ENCODE measurements at regions not wholly inside any gene's neighbourhood (a gene's known extent, or its start where the extent isn't known, plus 50 kb on each side); places are given as distances from the start of the nearest gene placed in this dataset.

DNA sequence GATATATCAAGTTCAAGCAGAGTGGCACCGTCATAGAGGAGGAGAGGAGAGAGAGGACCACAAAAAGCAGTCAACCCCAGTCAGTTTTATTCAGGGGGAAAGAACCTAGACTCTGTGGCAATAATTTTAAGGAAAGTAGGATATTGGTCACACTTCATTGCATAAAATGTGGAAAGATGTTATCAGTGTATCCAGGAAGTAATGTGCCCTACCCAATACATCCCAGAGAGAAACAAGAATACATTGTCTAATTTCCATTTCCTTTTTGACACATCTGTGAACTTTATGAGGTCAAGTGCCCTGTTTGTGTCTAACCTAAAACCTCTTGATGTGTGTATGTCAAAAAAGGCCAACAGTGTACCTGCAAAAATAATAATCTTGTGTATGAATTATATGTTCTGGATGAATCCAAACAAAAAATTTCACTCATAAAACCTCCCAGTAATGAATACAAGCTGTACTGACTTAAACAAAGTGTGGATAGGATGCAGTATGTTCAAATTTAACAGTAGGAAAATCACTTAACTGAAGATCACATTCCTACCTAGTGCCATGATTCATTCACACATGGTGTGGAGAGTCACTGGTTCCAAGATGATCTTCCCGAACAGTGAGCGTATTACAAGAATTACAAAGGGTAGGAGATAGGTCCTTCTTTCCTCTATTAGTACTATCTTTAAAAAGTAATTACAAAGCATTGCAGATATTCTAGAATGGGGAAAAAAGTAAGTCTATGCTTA is 712.1 kb upstream of the CXADR start:
- Histone ChIP-seq H3K9ac (no peak overlapping the region), H3K27me3 (no peaks in the 10 kb centered on the region), H4K20me1 (no peaks in the 10 kb centered on the region), H3K4me3 (no peak overlapping the region), H3K4me2 (no peak overlapping the region), H3K9me3 (replicated peaks in 1 of 11) (peaks cover 5 to 14% (median 12%) of the 10 kb centered on the region in 11 experiments; a peak in 17 of 22 replicates), H3K27ac (no peak overlapping the region), H3K36me3 (no peaks in the 10 kb centered on the region), H3K4me1 (no peaks in the 10 kb centered on the region)
- TF ChIP-seq Cebpa-rat (IDR thresholded peaks at IDR 0.05) = no peak

DNA sequence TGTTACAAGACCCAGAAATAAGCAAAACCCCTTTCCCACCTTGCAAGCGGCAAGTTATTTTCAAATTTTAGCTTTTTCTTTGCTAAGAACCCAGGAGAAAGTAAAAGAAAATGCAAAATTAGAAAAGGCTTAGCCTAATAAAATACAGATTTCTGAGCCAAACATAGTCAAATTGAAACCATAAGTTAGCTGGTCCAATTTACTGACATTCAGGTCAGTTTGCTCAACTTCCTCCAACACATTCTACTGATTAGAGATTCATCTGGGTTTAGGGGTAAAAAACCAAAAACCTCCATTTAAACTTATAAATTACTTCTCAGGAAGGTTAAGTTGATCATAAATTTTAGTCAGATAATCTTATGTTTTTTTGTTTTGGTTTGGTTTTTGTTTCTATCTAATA is 701.8 kb upstream of the CXADR start:
- Histone ChIP-seq H3K9ac (no peak overlapping the region), H3K27ac (no peak overlapping the region), H4K20me1 (no peaks in the 10 kb centered on the region), H3K4me3 (no peak overlapping the region), H3K4me2 (no peak overlapping the region), H3K4me1 (0 out of 20 replicates have a peak, but pooled peaks cover 0 to 3% (median 0%) of the 10 kb centered on the region in 10 experiments), H3K36me3 (no peaks in the 10 kb centered on the region), H3K9me3 (replicated peaks in 1 of 11) (no peaks in the 10 kb centered on the region), H3K27me3 (no peaks in the 10 kb centered on the region)
- TF ChIP-seq Cebpa-rat (IDR thresholded peaks at IDR 0.05) = no peak

DNA sequence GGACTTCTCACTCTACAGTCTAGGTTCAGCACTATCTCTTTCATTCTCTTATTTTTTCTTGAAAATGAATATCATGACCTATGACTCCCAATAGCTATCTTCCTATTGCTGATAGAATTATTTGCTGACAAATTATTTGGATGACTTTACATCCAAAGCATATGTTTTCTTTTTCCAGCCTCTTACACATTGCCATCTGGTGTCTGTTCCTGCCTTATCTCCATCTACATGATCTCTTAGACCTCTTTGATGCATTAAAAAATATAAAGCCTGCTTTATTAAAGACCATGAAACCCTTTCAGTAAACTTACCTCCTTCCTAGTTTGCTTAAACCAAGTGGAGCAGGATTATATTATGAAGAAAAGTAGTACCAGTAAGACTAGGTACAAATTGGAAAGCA is 700.9 kb upstream of the CXADR start:
- Histone ChIP-seq H3K27ac (no peak overlapping the region), H3K9me3 (replicated peaks in 1 of 11) (no peaks in the 10 kb centered on the region), H3K36me3 (no peaks in the 10 kb centered on the region), H4K20me1 (no peaks in the 10 kb centered on the region), H3K9ac (no peak overlapping the region), H3K4me3 (no peak overlapping the region), H3K4me2 (no peak overlapping the region), H3K27me3 (no peaks in the 10 kb centered on the region), H3K4me1 (0 out of 20 replicates have a peak, but pooled peaks cover 0 to 3% (median 0%) of the 10 kb centered on the region in 10 experiments)
- TF ChIP-seq Cebpa-rat (IDR thresholded peaks at IDR 0.05) = no peak

DNA sequence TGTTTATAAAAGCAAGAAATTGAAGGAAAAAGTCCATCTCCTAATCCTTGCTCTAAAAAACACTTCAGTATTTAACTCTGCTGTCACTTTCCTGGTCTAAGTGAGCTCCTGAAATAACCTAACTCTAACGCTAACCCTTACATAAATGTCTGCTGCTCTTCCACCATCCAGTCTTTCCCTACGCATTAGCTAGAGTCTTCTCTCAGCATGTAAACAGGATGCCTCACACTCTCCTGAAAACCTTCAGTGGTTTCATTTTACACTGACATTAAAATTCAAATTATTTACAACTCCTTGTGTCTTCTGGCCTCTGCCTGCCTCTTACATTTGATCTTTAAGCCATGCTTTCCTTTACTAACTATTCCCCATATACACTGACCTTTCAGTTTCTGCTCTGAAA is 697.6 kb upstream of the CXADR start:
- no peak overlapping the region for H3K27ac ChIP-seq
- H3K4me1 ChIP-seq = 0 out of 20 replicates have a peak, but pooled peaks cover 0 to 3% (median 0%) of the 10 kb centered on the region in 10 experiments
- H3K9ac ChIP-seq = no peak overlapping the region
- no peaks in the 10 kb centered on the region for H3K36me3 ChIP-seq
- no peak overlapping the region for H3K4me3 ChIP-seq
- no peaks in the 10 kb centered on the region for H3K27me3 ChIP-seq
- H4K20me1 ChIP-seq = no peaks in the 10 kb centered on the region
- no peaks in the 10 kb centered on the region for H3K9me3 ChIP-seq (replicated peaks in 1 of 11)
- H3K4me2 ChIP-seq = no peak overlapping the region
- TF ChIP-seq Cebpa-rat (IDR thresholded peaks at IDR 0.05) = no peak

DNA sequence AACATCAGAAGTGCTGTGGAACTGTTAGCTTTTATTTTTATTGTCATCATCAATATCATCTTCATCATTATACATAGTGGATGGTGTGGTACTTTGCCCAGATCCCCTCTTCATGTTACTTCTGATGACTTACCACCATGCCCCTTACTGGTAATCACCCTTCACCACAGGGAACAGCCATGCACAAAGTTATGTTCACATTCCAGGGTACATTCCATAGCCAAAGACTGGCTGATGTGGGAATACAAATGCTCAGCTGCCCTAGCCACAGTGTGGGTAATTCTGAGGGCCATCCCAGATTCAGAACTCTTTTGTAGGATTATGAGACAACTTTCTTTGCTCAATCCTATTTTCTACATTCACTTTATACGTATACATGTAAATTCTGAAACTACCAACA is 691.3 kb upstream of the CXADR start:
- Histone ChIP-seq H3K4me2 (no peak overlapping the region), H3K4me3 (no peak overlapping the region)

DNA sequence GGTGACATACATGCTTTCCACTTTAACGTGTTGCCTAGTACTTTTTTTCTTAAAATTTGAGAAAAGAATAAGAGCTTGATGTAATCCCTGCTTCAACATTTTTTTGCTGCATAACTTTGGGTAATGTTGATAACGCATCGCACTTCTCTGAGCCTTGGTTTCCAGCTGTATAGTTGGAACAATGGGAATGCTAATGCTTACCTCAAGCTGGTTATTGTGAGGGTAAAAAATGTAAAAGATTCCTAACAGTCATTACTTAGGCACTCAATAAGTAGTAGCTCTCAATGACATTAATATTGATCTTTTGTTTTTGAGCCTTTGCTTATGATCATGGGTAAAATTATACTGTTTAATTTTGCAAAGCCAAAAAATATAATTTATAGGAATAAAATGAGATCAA is 683.3 kb upstream of the CXADR start:
- Histone ChIP-seq H3K36me3 (no peaks in the 10 kb centered on the region), H4K20me1 (no peaks in the 10 kb centered on the region), H3K4me1 (no peaks in the 10 kb centered on the region), H3K4me2 (no peak overlapping the region), H3K9ac (no peak overlapping the region), H3K9me3 (replicated peaks in 1 of 11) (no peaks in the 10 kb centered on the region), H3K4me3 (no peak overlapping the region), H3K27ac (no peak overlapping the region), H3K27me3 (no peaks in the 10 kb centered on the region)
- no peak for TF ChIP-seq Cebpa-rat (IDR thresholded peaks at IDR 0.05)

More for the DNA sequence above, 691.3 kb upstream of the CXADR start:
- no peaks in the 10 kb centered on the region for H3K27me3 ChIP-seq
- H4K20me1 ChIP-seq = no peaks in the 10 kb centered on the region
- H3K9ac ChIP-seq = no peak overlapping the region
- no peak overlapping the region for H3K27ac ChIP-seq
- no peaks in the 10 kb centered on the region for H3K4me1 ChIP-seq
- H3K36me3 ChIP-seq = no peaks in the 10 kb centered on the region
- TF ChIP-seq Cebpa-rat (IDR thresholded peaks at IDR 0.05) = no peak
- H3K9me3 ChIP-seq (replicated peaks in 1 of 11) = no peaks in the 10 kb centered on the region

DNA sequence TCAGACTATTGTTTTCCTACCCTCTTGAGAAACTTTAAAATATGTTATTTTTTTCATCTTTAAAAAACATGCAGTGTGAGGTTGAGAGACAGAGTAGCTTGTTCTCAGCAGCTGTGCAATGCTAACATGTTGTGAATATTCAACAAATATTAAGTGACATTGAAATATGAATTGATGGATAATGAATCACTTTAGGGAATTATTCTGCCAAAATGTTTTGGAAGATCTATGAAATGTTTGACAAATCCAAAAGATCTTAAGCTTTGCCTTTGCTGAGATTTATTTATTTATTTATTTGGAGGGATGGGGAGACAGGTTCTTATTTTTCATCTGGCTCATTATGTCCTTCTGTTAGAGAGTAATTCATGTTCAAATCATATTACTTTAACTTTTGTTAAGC is 680.1 kb upstream of the CXADR start:
- Histone ChIP-seq H3K4me2 (no peak overlapping the region), H4K20me1 (no peaks in the 10 kb centered on the region), H3K27me3 (no peaks in the 10 kb centered on the region), H3K9ac (no peak overlapping the region), H3K9me3 (replicated peaks in 1 of 11) (no peaks in the 10 kb centered on the region), H3K4me1 (no peaks in the 10 kb centered on the region), H3K36me3 (no peaks in the 10 kb centered on the region), H3K27ac (no peak overlapping the region), H3K4me3 (no peak overlapping the region)
- TF ChIP-seq Cebpa-rat (IDR thresholded peaks at IDR 0.05) = no peak

DNA sequence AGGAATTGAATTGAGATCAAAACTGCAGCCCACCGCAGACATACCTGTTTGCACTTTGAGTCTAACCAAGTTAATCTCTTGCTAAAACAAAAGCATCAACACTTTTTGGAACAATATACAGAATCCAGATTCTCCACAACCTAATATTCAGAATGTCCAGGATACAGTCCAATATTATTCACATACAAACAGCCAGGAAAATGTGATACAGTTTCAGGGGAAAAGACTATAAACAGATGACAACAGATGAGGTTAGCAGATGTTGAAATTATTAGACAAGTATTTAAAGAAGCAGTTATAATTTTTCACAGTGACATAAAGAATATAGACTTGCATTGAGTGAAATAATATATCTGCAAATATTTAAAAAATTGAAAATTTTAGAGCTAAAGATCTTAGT is 678.1 kb upstream of the CXADR start:
- no peak for TF ChIP-seq Cebpa-rat (IDR thresholded peaks at IDR 0.05)
- Histone ChIP-seq H3K27ac (no peak overlapping the region), H3K4me2 (no peak overlapping the region), H4K20me1 (no peaks in the 10 kb centered on the region), H3K36me3 (no peaks in the 10 kb centered on the region), H3K9ac (no peak overlapping the region), H3K4me3 (no peak overlapping the region), H3K27me3 (no peaks in the 10 kb centered on the region), H3K9me3 (replicated peaks in 1 of 11) (no peaks in the 10 kb centered on the region), H3K4me1 (no peaks in the 10 kb centered on the region)

DNA sequence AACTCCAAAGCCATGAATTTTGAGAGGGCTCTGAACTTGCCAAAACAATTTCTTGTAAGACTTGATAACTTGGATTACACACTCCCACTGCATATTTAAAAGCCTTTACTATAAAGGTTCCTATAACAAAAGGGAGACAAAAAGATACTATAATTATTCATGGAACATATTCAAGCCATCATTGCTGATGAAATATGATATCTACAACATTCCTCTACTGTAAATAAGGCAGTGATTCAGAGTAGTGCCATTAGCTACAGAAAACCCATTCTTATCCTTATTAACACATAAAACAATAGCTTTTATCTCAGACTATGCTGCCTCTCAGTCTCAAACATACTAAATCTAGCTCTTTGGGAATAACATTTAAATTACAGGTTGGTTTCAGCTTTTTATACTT is 675.5 kb upstream of the CXADR start:
- no peaks in the 10 kb centered on the region for H3K27me3 ChIP-seq
- no peak overlapping the region for H3K27ac ChIP-seq
- no peaks in the 10 kb centered on the region for H3K9me3 ChIP-seq (replicated peaks in 1 of 11)
- TF ChIP-seq Cebpa-rat (IDR thresholded peaks at IDR 0.05) = no peak
- no peak overlapping the region for H3K4me3 ChIP-seq
- H4K20me1 ChIP-seq = no peaks in the 10 kb centered on the region
- no peaks in the 10 kb centered on the region for H3K4me1 ChIP-seq
- H3K36me3 ChIP-seq = no peaks in the 10 kb centered on the region
- no peak overlapping the region for H3K4me2 ChIP-seq
- no peak overlapping the region for H3K9ac ChIP-seq

DNA sequence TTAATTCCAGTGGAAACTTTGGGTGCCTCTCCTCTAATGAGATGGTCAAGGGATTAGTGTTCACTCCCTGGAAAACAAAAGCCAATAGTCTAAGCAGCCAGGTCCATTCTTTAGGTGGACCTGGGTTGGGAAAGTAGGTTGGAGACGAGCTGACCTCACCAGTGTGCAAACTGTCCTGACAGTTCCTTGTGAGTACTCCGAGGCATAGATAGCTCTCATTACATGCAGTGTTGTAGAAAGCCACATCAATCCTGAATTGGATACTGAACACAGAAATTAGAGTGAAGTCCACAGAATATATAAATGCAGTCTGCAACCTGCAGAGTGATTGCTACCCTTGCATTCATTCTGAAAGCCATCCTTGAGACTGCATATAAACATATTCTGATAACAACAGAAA is 675.1 kb upstream of the CXADR start:
- Histone ChIP-seq H3K9me3 (replicated peaks in 1 of 11) (no peaks in the 10 kb centered on the region), H3K9ac (no peak overlapping the region), H3K36me3 (no peaks in the 10 kb centered on the region), H3K27me3 (no peaks in the 10 kb centered on the region), H3K4me2 (no peak overlapping the region), H3K4me1 (no peaks in the 10 kb centered on the region), H3K4me3 (no peak overlapping the region), H4K20me1 (no peaks in the 10 kb centered on the region), H3K27ac (no peak overlapping the region)
- no peak for TF ChIP-seq Cebpa-rat (IDR thresholded peaks at IDR 0.05)
